ENCODE measurements at regions not wholly inside any gene's neighbourhood (a gene's known extent, or its start where the extent isn't known, plus 50 kb on each side); places are given as distances from the start of the nearest gene placed in this dataset.

GRCh38 chr20:24150406-24150805 lies 161.8 kb upstream of the GGTLC1 start:
- TF ChIP-seq POLR2A (IDR thresholded peaks at IDR 0.05): no peak
- TF ChIP-seq CTCF (IDR thresholded peaks at IDR 0.05): no peak

All from Peyer's patch (tissue), 4 donors.